ENCODE measurements at regions not wholly inside any gene's neighbourhood (a gene's known extent, or its start where the extent isn't known, plus 50 kb on each side); places are given as distances from the start of the nearest gene placed in this dataset.
"Not testable (repeated sequence)": the region's sequence is repeated elsewhere in the genome, so short reads cannot be mapped to it uniquely, and the experiment has no call there.

GRCh38 chr7:68063171-68063570 lies 1066.5 kb downstream of the TYW1 start:
- in situ Hi-C loops (cut with MboI; ENCODE audit: low pct_unique_long_range_greater_than_20kb, low sequenced_read_pairs) = no loop called here
- peak; percentile 8 for DNase-seq

DNA sequence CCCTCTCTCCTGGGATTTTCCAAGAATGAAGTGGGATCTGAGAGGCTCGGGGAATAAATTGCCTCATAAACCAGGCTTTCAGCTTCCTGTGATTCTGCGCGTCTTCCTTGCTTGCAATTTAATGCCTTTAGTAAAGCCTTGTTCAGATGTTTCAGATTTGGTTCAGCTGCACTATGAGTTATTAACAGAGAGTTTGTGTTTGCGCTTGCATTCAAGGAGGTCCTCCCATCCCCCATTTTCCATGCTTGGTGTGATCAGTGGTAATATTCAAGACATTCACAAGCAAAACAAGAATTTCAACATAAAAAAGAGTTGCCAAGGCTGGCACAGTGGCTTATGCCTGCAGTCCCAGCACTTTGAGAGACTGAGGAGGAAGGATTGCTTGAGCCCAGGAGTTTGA lies 1068.9 kb downstream of the TYW1 start:
- DNase-seq = no peak
- in situ Hi-C loops (cut with MboI; ENCODE audit: low pct_unique_long_range_greater_than_20kb, low sequenced_read_pairs) = no loop called here

- no peak for DNase-seq
- in situ Hi-C loops (cut with MboI; ENCODE audit: low pct_unique_long_range_greater_than_20kb, low sequenced_read_pairs) = no loop called here
These were observed 1071.2 kb downstream of the TYW1 start for GRCh38 chr7:68067845-68068244.

DNA sequence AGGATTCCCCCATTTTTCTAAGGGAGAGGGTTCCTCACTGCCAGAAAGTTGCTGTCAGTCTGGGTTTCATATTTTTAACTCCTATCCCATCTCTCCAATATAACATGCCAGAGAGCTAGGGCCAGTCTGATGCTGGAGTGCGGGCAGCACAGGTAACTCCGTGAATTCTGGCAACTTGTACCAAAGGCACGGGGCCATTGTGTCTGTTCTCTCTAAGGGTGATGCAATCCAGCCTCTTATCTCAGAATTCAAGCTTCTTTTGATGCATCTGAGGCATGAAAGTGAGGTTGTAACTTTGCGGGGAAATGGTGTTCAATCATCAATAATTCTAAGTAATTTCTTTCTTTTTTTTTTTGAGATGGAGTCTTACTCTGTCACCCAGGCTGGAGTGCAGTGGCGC lies 1074.4 kb downstream of the TYW1 start:
- in situ Hi-C loops (cut with MboI; ENCODE audit: low pct_unique_long_range_greater_than_20kb, low sequenced_read_pairs) = no loop called here
- DNase-seq = no peak

DNA sequence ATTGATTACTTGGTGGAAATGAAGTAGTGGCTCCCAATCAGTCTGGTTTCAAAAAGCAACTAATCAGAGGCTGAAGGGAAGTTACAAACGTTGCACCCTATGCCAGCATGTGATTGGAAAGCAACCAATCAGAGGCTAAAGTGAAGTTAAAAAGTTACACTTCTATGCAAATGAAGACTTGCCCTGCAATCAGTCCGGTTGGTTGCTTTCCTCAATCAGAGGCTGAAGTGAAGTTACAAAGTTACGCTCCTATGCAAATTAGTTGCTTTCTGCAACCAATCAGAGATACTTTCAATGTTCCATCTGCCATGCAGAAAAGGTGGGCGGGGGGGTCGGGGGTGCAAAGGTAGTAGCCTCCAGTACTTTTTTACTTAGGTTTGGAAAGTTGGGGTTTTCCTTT lies 1077.1 kb downstream of the TYW1 start:
- in situ Hi-C loops (cut with MboI; ENCODE audit: low pct_unique_long_range_greater_than_20kb, low sequenced_read_pairs) = no loop called here
- DNase-seq = no peak

DNA sequence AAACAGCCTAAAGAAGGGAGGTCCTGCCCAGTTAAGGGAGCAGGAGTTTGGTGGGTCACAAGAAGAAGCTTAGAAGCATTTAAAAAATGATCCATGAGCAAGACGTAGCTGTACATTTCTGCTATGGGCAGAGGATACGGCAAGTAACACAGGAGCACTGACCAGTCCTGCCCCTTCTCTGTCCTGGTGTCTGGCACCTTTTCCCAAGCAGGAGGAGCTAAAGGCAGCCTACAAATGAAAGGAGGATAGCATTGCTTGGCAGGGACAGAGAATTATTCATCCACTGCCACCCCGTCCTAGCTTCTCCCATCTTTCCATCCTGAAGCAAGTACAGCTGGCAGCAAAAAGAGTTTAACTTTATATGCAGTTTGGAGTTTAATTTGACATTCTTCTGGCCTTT lies 1077.6 kb downstream of the TYW1 start:
- no peak for DNase-seq
- in situ Hi-C loops (cut with MboI; ENCODE audit: low pct_unique_long_range_greater_than_20kb, low sequenced_read_pairs) = no loop called here

DNA sequence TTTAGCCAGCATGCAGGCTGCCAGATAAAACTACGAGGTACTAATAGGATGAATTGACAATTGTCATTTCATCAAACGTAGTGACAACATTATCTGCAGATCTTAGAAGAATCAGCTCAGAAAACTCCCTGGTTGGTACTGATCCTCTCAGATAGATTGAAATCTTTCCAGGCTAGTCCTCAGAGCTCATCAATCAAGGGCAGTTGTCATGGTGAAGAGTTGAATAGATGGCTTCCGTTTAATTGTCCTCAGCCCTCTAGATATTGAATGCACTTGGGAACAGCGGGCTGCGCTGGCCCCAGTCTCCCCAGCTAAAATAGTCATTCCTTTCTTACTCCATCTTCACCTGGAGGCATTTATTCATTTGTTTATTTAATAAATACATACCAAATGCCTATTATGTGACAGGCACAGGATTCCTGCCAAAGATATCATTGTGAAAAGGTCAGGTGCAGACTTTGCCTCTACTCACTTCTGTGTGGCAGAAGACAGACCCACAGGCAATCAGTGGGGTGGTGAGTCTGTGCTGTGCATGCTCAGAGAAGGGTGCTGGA lies 1081.6 kb downstream of the TYW1 start:
- no peak for DNase-seq
- in situ Hi-C loops (cut with MboI; ENCODE audit: low pct_unique_long_range_greater_than_20kb, low sequenced_read_pairs) = no loop called here

- in situ Hi-C loops (cut with MboI; ENCODE audit: low pct_unique_long_range_greater_than_20kb, low sequenced_read_pairs); DNase-seq: not testable (repeated sequence)
These were observed 1085.7 kb downstream of the TYW1 start for GRCh38 chr7:68082066-68082960.

DNA sequence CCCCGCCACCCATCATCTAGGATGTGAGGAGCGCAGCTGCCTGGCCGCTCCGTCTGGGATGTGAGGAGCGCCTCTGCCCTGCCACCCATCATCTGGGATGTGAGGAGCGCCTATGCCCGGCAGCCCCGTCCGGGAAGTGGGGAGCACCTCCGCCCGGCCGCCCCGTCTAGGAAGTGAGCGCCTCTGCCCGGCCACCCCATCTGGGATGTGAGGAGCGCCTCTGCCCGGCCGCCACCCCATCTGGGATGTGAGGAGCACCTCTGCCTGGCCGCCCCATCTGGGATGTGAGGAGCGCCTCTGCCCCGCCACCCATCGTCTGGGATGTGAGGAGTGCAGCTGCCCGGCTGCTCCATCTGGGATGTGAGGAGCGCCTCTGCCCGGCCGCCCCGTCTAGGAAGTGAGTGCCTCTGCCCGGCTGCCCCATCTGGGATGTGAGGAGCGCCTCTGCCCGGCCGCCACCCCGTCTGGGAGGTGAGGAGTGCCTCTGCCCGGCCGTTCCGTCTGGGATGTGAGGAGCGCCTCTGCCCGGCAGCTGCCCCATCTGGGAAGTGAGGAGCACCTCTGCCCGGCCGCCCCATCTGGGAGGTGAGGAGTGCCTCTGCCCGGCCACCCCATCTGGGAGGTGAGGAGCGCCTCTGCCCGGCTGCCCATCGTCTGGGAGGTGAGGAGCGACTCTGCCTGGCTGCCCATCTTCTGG lies 1086.5 kb downstream of the TYW1 start:
- in situ Hi-C loops (cut with MboI; ENCODE audit: low pct_unique_long_range_greater_than_20kb, low sequenced_read_pairs); DNase-seq: not testable (repeated sequence)

- in situ Hi-C loops (cut with MboI; ENCODE audit: low pct_unique_long_range_greater_than_20kb, low sequenced_read_pairs) = no loop called here
- DNase-seq = no peak
These were observed 1090.8 kb downstream of the TYW1 start for GRCh38 chr7:68087401-68087800.

DNA sequence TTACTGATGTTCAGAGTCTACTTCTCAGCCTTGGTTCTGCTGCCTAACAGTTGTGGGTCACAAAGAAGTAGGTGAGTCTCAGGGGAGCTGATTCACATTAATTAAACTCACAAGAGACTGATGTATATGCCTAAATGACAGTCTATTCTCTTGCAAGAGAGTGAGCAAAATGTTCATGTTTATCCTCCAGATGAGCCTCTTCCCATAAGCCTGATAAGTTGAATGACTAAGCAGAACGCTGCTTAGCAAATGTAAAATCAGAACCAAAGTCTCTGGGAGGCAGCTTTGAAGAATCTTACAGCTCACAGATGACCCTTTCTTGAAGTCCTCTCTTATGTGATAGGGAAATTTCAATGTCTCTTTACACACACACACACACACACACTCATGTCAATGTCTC lies 1092.2 kb downstream of the TYW1 start:
- in situ Hi-C loops (cut with MboI; ENCODE audit: low pct_unique_long_range_greater_than_20kb, low sequenced_read_pairs) = no loop called here

GRCh38 chr7:68090256-68090655 lies 1093.6 kb downstream of the TYW1 start:
- DNase-seq; in situ Hi-C loops (cut with MboI; ENCODE audit: low pct_unique_long_range_greater_than_20kb, low sequenced_read_pairs): not testable (repeated sequence)

More for the DNA sequence above, 1092.2 kb downstream of the TYW1 start:
- no peak for DNase-seq

- in situ Hi-C loops (cut with MboI; ENCODE audit: low pct_unique_long_range_greater_than_20kb, low sequenced_read_pairs) = no loop called here
- no peak for DNase-seq
These were observed 1106.7 kb downstream of the TYW1 start for GRCh38 chr7:68103319-68103718.

DNA sequence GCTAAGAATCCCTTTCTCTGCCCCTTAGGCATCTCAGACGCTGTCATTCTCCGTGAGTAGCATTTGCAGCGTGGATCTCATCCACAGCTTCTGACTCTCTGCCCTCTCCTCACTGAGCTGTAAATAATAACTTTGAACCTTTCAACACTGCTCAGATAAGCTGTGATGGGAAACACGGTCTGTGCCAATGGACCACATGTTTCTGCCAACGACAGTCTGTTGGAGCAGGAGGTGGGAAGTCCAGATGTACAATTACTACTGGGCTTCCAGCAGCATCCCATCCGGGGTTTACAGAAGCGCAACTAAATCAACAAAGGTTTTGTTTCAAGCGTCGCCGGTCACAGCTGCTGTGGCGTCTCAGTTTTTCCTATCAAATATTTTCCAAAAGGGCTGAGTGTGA lies 1110.6 kb downstream of the TYW1 start:
- in situ Hi-C loops (cut with MboI; ENCODE audit: low pct_unique_long_range_greater_than_20kb, low sequenced_read_pairs) = no loop called here
- no peak for DNase-seq

DNA sequence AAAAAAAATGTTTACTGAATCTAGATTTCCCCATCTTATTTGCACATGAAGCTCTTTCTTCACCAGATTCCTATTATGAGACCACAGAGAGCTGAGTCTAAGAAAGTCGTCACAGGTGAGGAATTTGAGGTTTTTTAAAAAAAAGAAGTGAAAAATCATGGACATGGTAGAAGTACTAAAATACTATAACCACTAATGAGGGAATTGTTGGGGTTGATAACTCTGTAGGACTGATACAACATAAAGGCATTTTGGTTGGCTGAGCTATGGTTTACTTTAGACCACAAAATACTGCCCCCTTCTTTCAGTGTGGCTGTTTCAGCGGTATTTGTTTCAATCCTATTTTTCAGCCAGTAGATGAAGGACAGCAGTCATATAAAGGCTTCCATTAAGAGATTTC lies 1111.3 kb downstream of the TYW1 start:
- no peak for DNase-seq
- in situ Hi-C loops (cut with MboI; ENCODE audit: low pct_unique_long_range_greater_than_20kb, low sequenced_read_pairs) = no loop called here

DNA sequence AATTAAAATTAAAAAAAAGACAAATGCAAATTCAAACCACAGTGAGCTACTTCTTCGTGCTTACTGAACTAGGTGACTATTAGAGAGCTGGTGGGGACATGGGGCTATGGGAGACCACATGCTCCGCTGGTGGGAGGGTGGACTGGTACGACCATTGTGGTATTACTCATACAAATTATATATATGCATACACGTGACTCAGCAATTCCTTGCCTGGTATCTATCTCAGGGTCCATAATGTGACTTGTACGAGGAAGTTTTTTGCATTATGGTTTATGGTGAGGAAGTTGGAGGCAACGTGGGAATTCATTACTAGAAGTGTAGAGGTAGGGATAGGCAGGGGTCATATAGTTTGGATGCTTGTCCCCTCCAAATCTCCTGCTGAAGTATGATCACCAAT lies 1112.7 kb downstream of the TYW1 start:
- in situ Hi-C loops (cut with MboI; ENCODE audit: low pct_unique_long_range_greater_than_20kb, low sequenced_read_pairs) = no loop called here
- DNase-seq = no peak

DNA sequence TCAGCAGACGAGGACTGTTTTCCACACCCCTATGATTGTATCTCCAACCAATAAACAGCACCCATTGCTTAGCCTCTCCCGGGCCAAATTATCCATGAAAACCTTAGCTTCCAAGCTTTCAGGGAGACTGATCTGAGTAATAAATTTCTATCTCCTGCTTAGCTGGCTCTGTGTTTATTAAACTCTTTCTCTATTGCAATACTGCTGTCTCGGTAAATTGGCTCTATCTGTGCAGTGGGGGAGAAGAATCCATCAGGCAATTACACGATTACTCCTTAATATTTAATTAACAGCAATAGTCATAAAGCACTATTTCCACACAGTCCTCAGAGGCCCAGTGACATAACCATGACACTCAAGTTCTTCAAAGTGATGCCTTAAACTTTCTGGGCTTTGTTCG lies 1122.8 kb downstream of the TYW1 start:
- no peak for DNase-seq
- in situ Hi-C loops (cut with MboI; ENCODE audit: low pct_unique_long_range_greater_than_20kb, low sequenced_read_pairs) = no loop called here

- in situ Hi-C loops (cut with MboI; ENCODE audit: low pct_unique_long_range_greater_than_20kb, low sequenced_read_pairs) = no loop called here
- DNase-seq = no peak
These were observed 1124.4 kb downstream of the TYW1 start for GRCh38 chr7:68121056-68121455.

GRCh38 chr7:68121655-68122054 lies 1125.0 kb downstream of the TYW1 start:
- no peak for DNase-seq
- in situ Hi-C loops (cut with MboI; ENCODE audit: low pct_unique_long_range_greater_than_20kb, low sequenced_read_pairs) = no loop called here

GRCh38 chr7:68122801-68123200 lies 1126.2 kb downstream of the TYW1 start:
- in situ Hi-C loops (cut with MboI; ENCODE audit: low pct_unique_long_range_greater_than_20kb, low sequenced_read_pairs) = no loop called here
- no peak for DNase-seq

All from KBM-7 (cell line).